ENCODE measurements at regions not wholly inside any gene's neighbourhood (a gene's known extent, or its start where the extent isn't known, plus 50 kb on each side); places are given as distances from the start of the nearest gene placed in this dataset.
A peak's percentile ranks its signal among the peaks of the same experiment; 100 is the strongest.

- TF ChIP-seq CTCF (IDR thresholded peaks at IDR 0.05; ENCODE audit: insufficient read depth, low read length): no peak
These were observed 511.8 kb upstream of the SLITRK1 start for GRCh38 chr13:84393981-84394625.

GRCh38 chr13:84380866-84381265 lies 498.6 kb upstream of the SLITRK1 start:
- no peak for DNase-seq (ENCODE audit: low read depth)
- no peak overlapping the region for H3K4me3 ChIP-seq (ENCODE audit: low read depth, low read length)
- TF ChIP-seq CTCF (IDR thresholded peaks at IDR 0.05; ENCODE audit: insufficient read depth, low read length): no peak

More at GRCh38 chr13:84393981-84394625, 511.8 kb upstream of the SLITRK1 start:
- DNase-seq (ENCODE audit: low read depth): no peak
- H3K4me3 ChIP-seq (ENCODE audit: low read depth, low read length): no peak overlapping the region

- DNase-seq (ENCODE audit: low read depth): no peak
- no peak overlapping the region for H3K4me3 ChIP-seq (ENCODE audit: low read depth, low read length)
- no peak for TF ChIP-seq CTCF (IDR thresholded peaks at IDR 0.05; ENCODE audit: insufficient read depth, low read length)
These were observed 494.8 kb upstream of the SLITRK1 start for GRCh38 chr13:84377106-84377505.

- no peak for TF ChIP-seq CTCF (IDR thresholded peaks at IDR 0.05; ENCODE audit: insufficient read depth, low read length)
- H3K4me3 ChIP-seq (ENCODE audit: low read depth, low read length): no peak overlapping the region
- peak; percentile 49 for DNase-seq (ENCODE audit: low read depth)
These were observed 484.2 kb upstream of the SLITRK1 start for GRCh38 chr13:84366506-84366905.

- no peak for TF ChIP-seq CTCF (IDR thresholded peaks at IDR 0.05; ENCODE audit: insufficient read depth, low read length)
- H3K4me3 ChIP-seq (ENCODE audit: low read depth, low read length): no peak overlapping the region
- peak; percentile 40 for DNase-seq (ENCODE audit: low read depth)
These were observed 480.5 kb upstream of the SLITRK1 start for GRCh38 chr13:84362777-84363176.

GRCh38 chr13:84360822-84361221 lies 478.5 kb upstream of the SLITRK1 start:
- no peak for DNase-seq (ENCODE audit: low read depth)
- no peak for TF ChIP-seq CTCF (IDR thresholded peaks at IDR 0.05; ENCODE audit: insufficient read depth, low read length)
- no peak overlapping the region for H3K4me3 ChIP-seq (ENCODE audit: low read depth, low read length)

GRCh38 chr13:84358601-84359000 lies 476.3 kb upstream of the SLITRK1 start:
- TF ChIP-seq CTCF (IDR thresholded peaks at IDR 0.05; ENCODE audit: insufficient read depth, low read length): no peak
- no peak for DNase-seq (ENCODE audit: low read depth)
- no peak overlapping the region for H3K4me3 ChIP-seq (ENCODE audit: low read depth, low read length)

All from fibroblast of the aortic adventitia (primary cell).